Endothelial cell (in vitro differentiated cells): ENCODE measurements at regions not wholly inside any gene's neighbourhood (a gene's known extent, or its start where the extent isn't known, plus 50 kb on each side); places are given as distances from the start of the nearest gene placed in this dataset.

Experiments
- DNase-seq: peaks from one replicate; pipeline ENCODE4 v3.0.0; 2021; ENCODE audit warnings: low spot score
- H3K27ac Mint-ChIP-seq: one replicate; pipeline ENCODE4 v1.8.0; 2021; ENCODE audit warnings: mixed read lengths, inconsistent platforms; ENCODE audit not compliant: unreplicated experiment
- H3K27me3 Mint-ChIP-seq: one replicate; pipeline ENCODE4 v1.8.0; 2021; ENCODE audit warnings: mild to moderate bottlenecking, moderate library complexity, mixed read lengths, inconsistent platforms; ENCODE audit not compliant: unreplicated experiment
- H3K36me3 Mint-ChIP-seq: one replicate; pipeline ENCODE4 v1.8.0; 2021; ENCODE audit warnings: mild to moderate bottlenecking, low read depth, mixed read lengths, inconsistent platforms; ENCODE audit not compliant: unreplicated experiment
- H3K4me1 Mint-ChIP-seq: one replicate; pipeline ENCODE4 v1.8.0; 2021; ENCODE audit warnings: mild to moderate bottlenecking, mixed read lengths, inconsistent platforms; ENCODE audit not compliant: unreplicated experiment
- H3K4me3 Mint-ChIP-seq: one replicate; pipeline ENCODE4 v1.8.0; 2021; ENCODE audit warnings: mild to moderate bottlenecking, mixed read lengths, inconsistent platforms; ENCODE audit not compliant: unreplicated experiment
- H3K9me3 Mint-ChIP-seq: one replicate; pipeline ENCODE4 v1.8.0; 2021; ENCODE audit warnings: mixed read lengths, inconsistent platforms; ENCODE audit not compliant: unreplicated experiment
- CTCF ChIP-seq: fragments of 200-600 bp; sonication (generic); IDR thresholded peaks from one replicate; pipeline ENCODE4 v1.5.0; 2021; ENCODE audit warnings: antibody characterized with exemption; ENCODE audit not compliant: unreplicated experiment

DNA sequence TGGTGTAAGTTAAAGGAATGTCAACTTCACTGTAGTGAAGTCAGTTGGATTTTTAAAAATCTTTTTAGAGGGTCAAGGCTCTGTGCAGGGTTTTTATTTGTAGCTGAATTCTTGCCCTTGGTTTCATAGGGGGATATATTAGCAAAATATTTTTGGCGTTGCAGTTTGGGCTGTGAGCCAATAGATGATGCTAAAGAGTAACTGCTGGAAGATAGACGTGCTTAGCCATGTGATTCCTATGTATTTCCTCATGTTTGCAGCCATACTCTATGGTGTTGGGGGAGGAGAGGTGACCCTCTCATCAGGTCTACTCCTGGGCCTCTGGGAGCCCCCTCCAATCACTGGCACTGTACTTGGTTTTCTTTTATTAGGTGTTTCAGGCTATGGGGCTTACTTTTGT, 246.7 kb upstream of the ARHGAP24 start:
- Mint-ChIP-seq H3K27me3 (no peaks in the 10 kb centered on the region), H3K36me3 (no peaks in the 10 kb centered on the region), H3K27ac (no peak overlapping the region), H3K4me1 (no peaks in the 10 kb centered on the region), H3K4me3 (no peak overlapping the region), H3K9me3 (no peaks in the 10 kb centered on the region)
- no peak for TF ChIP-seq CTCF
- DNase-seq = no peak

DNA sequence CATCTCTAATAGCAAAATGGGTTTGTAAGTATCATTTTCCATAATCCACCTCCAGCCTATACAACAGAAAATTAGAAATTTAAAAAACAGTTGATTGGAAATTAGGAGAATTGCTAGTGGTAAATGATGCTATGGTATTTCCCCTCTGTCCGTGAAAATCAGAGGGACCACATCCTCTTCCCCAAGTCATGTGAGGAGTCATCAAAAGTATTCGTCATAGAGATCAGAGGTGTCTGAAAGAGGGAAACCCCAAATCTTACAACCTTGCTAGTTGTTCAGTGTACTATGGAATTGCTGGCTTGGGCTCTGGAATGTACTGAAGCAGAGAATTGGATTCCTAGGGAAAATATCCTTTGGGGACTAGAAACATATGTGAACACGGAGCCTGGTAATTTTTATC, 241.4 kb upstream of the ARHGAP24 start:
- no peaks in the 10 kb centered on the region for H3K36me3 Mint-ChIP-seq
- H3K27me3 Mint-ChIP-seq = no peaks in the 10 kb centered on the region
- no peak overlapping the region for H3K4me3 Mint-ChIP-seq
- H3K27ac Mint-ChIP-seq = no peak overlapping the region
- no peak for DNase-seq
- H3K9me3 Mint-ChIP-seq = no peaks in the 10 kb centered on the region
- no peak for TF ChIP-seq CTCF
- no peaks in the 10 kb centered on the region for H3K4me1 Mint-ChIP-seq

- no peak for DNase-seq
- H3K4me3 Mint-ChIP-seq = no peak overlapping the region
- H3K27me3 Mint-ChIP-seq = no peaks in the 10 kb centered on the region
- TF ChIP-seq CTCF = no peak
- peaks cover 2% of the 10 kb centered on the region for H3K4me1 Mint-ChIP-seq
- no peaks in the 10 kb centered on the region for H3K9me3 Mint-ChIP-seq
- no peak overlapping the region for H3K27ac Mint-ChIP-seq
- H3K36me3 Mint-ChIP-seq = no peaks in the 10 kb centered on the region
These were observed 231.1 kb upstream of the ARHGAP24 start for GRCh38 chr4:85243857-85244256.

DNA sequence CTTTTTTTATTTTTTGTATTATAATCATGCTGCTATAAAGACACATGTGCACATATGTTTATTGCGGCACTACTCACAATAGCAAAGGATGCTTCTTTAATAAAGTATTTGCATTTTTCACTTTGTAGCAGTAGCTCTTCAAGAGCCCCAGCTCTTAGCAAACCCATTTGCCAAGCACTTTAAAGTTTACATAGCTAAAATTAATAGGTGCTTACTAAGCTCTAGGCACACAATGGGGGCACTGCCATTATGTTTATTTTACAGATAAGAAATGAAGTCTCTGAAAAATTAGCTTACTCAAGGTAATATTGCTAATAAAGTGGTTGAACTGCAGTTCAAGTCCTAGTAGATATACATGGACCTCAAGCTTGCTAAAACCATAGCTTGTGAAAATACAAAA, 230.3 kb upstream of the ARHGAP24 start:
- Mint-ChIP-seq H3K27me3 (no peaks in the 10 kb centered on the region), H3K4me1 (peaks cover 2% of the 10 kb centered on the region), H3K36me3 (no peaks in the 10 kb centered on the region), H3K27ac (no peak overlapping the region), H3K4me3 (no peak overlapping the region), H3K9me3 (no peaks in the 10 kb centered on the region)
- no peak for TF ChIP-seq CTCF
- DNase-seq = no peak

DNA sequence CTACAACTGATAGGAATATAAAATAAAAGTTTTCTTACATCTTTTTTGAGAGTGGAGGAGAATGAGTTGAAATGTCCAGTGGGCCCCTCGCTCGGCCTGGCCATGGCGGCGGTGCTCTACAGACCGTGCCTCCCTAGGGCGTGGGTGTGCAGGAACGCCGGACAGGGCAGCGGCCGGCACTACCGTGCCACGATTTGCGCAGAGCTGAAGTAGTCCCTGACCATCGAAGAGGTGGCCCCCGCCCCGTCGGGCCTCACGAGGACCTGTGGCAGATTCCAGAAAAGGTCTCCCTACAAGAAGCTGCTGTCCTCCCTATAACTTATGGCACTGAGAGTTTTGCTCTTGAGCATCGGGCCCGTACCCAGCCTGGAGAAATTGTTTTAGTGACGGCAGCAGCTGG, 228.9 kb upstream of the ARHGAP24 start:
- no peak for TF ChIP-seq CTCF
- Mint-ChIP-seq H3K9me3 (no peaks in the 10 kb centered on the region), H3K4me3 (no peak overlapping the region), H3K4me1 (peaks cover 2% of the 10 kb centered on the region), H3K36me3 (no peaks in the 10 kb centered on the region), H3K27ac (no peak overlapping the region), H3K27me3 (no peaks in the 10 kb centered on the region)
- DNase-seq = no peak
